ENCODE measurements at regions not wholly inside any gene's neighbourhood (a gene's known extent, or its start where the extent isn't known, plus 50 kb on each side); places are given as distances from the start of the nearest gene placed in this dataset.
"Not testable (repeated sequence)": the region's sequence is repeated elsewhere in the genome, so short reads cannot be mapped to it uniquely, and the experiment has no call there.

DNA sequence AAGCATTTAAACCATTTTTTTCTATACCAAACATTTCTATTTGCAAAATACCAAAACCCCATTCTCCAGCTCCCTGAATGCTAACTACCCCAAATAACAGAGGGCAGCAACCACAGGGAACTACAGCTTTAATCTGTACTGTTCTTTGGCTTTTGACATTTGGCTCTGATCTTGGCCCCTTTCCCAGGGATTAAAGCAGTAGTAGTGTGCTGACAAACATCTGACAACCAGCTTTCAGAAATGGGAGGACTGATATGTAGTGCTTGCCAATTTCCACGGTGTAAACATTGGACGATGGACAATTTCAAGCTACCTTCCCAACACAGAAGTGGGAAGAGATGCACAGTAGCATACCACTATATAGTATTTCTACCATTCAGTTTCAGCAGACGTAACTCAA is 88.4 kb upstream of the TEAD1 start:
- TF ChIP-seq, protein P1, sequence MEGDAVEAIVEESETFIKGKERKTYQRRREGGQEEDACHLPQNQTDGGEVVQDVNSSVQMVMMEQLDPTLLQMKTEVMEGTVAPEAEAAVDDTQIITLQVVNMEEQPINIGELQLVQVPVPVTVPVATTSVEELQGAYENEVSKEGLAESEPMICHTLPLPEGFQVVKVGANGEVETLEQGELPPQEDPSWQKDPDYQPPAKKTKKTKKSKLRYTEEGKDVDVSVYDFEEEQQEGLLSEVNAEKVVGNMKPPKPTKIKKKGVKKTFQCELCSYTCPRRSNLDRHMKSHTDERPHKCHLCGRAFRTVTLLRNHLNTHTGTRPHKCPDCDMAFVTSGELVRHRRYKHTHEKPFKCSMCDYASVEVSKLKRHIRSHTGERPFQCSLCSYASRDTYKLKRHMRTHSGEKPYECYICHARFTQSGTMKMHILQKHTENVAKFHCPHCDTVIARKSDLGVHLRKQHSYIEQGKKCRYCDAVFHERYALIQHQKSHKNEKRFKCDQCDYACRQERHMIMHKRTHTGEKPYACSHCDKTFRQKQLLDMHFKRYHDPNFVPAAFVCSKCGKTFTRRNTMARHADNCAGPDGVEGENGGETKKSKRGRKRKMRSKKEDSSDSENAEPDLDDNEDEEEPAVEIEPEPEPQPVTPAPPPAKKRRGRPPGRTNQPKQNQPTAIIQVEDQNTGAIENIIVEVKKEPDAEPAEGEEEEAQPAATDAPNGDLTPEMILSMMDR (IDR thresholded peaks at IDR 0.05; ENCODE audit: low read depth, low read length) = no peak
- in situ Hi-C loops (cut with HindIII; ENCODE audit: low sequenced_read_pairs) = no loop called here
- DNase-seq (ENCODE audit: low read depth, low spot score) = no peak
- H3K4me3 ChIP-seq (ENCODE audit: low read depth, low read length) = no peak overlapping the region

DNA sequence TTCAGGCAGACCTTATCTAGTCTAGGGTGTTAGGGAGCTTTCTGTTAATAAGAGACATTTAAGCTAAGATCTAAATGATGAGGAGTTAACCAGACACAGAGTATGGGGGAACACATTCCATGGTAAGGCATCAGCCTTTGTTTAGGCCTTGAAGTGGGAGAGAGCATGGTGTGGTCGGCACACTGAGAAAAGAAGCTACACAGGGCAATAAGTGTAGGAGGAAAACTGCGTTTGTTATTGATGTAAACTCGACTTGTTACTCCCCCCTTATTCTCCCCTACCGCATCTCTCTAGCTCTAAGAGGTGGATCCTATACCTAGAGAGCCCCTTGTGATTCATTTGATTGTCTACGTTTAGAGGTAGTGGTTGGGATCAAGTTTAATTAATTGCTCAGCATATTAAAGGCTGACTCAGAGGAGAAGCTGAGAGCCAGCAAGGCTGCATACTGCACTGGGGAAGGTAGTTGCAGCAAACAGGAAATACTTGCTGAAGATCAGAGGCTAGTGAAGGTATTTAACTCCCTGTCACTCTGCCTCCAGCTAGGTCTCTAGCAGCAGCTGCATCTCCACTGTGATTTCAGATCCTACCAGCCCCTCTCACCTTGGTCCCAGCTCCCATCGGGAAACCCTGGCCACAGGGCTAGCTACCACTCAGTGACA is 86.8 kb upstream of the TEAD1 start:
- TF ChIP-seq, protein P1 (IDR thresholded peaks at IDR 0.05; ENCODE audit: low read depth, low read length) = no peak
- DNase-seq (ENCODE audit: low read depth, low spot score) = peak; percentile 72
- no peak overlapping the region for H3K4me3 ChIP-seq (ENCODE audit: low read depth, low read length)
- in situ Hi-C loops (cut with HindIII; ENCODE audit: low sequenced_read_pairs) = no loop called here

DNA sequence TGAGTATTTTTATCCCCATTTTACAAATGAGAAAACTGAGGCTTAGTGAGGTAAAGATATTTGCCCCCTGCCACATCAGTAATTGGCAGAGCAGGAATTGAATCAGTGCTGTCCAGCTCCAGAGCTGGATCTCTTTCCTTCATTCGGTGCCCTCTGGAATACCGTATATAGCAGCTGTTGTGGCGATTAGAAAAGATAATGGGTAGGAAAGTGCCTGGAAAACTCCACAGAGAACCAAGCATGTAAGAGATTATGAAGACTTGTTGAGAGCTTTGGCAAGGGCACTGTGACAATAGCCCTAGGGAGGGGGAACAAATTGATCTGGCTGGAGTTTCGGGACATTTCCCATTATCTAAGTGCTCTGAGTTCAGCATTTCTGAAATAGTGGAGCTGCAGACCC is 82.5 kb upstream of the TEAD1 start:
- DNase-seq (ENCODE audit: low read depth, low spot score) = no peak
- H3K4me3 ChIP-seq (ENCODE audit: low read depth, low read length) = no peak overlapping the region
- in situ Hi-C loops (cut with HindIII; ENCODE audit: low sequenced_read_pairs) = no loop called here
- TF ChIP-seq, protein P1 (IDR thresholded peaks at IDR 0.05; ENCODE audit: low read depth, low read length) = no peak

DNA sequence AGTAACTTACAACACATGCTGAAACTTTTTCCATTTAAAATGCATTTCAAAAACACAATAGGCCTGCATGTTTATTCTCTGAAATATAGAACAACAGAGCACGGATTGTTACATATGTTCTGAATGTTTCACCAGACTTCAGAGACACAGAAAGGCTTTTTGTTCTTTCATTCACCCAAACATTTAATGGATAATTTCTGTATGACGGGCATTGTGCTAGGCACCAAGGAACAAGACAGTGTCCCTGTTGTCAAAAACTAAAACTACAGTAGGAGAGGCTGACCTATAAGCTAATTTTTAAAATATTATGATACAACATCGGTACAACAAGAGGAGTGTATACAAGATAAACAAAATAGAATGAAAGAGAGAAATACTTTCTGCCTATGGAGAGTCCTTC is 81.9 kb upstream of the TEAD1 start:
- in situ Hi-C loops (cut with HindIII; ENCODE audit: low sequenced_read_pairs) = no loop called here

DNA sequence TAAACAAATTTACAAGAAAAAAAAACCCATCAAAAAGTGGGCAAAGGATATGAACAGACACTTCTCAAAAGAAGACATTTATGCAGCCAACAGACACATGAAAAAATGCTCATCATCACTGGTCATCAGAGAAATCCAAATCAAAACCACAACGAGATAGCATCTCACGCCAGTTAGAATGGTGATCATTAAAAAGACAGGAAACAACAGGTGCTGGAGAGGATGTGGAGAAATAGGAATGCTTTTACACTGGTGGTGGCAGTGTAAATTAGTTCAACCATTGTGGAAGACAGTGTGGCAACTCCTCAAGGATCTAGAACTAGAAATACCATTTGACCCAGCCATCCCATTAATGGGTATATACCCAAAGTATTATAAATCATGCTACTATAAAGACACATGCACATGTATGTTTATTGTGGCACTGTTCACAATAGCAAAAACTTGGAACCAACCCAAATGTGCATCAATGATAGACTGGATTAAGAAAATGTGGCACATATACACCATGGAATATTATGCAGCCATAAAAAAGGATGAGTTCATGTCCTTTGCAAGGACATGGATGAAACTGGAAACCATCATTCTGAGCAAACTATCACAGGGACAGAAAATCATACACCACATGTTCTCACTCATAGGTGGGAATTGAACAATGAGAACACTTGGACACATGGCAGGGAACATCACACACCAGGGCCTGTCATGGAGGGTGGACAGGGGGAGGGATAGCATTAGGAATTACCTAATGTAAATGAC is 79.0 kb upstream of the TEAD1 start:
- in situ Hi-C loops (cut with HindIII; ENCODE audit: low sequenced_read_pairs); DNase-seq (ENCODE audit: low read depth, low spot score); H3K4me3 ChIP-seq (ENCODE audit: low read depth, low read length): not testable (repeated sequence)

More for the DNA sequence above, 81.9 kb upstream of the TEAD1 start:
- TF ChIP-seq, protein P1 (IDR thresholded peaks at IDR 0.05; ENCODE audit: low read depth, low read length) = no peak
- DNase-seq (ENCODE audit: low read depth, low spot score) = no peak
- no peak overlapping the region for H3K4me3 ChIP-seq (ENCODE audit: low read depth, low read length)

DNA sequence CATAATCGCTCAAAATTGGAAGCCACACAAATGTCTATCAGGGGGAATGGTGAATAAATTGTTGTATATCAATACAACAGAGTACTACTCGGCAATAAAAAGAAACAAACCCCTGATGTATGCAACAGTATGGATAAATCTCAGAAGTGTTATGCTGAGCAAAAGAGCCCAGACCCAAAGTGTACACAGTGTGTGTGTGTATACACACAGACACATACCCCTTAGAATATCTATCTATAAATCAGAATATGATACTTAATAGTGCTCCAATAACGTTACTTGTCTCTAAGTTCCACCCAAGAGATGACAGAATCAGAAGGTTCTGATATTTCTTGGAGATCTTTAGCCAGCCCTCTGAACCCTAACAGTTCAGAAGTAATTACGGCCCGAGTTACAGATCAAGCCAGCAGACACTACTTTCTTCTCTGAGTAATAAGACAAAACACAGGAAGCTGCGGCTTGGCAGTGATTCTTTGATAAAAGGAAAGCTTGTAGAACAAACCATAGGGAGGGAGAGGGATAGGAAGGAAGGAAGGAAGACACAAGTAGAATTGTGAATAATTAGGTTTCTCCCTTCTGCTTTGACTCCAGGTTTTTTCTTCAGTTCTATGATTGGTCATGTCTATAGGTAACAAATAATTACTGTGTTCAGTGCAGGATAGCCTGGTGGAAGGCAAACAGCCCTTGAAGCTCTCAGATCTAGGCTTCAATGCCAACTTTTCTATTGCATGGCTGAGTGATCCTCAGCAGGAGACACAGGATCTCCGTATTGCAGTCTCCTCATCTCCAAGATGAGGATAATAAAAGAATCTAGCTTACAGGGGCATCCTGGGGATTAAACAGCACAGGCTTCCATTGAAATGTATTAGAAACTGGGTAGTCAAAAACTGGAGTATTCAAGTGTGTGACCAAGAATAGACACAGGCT is 75.6 kb upstream of the TEAD1 start:
- in situ Hi-C loops (cut with HindIII; ENCODE audit: low sequenced_read_pairs) = no loop called here
- H3K4me3 ChIP-seq (ENCODE audit: low read depth, low read length) = no peak overlapping the region
- peak; percentile 86 for DNase-seq (ENCODE audit: low read depth, low spot score)
- TF ChIP-seq, protein P1 (IDR thresholded peaks at IDR 0.05; ENCODE audit: low read depth, low read length) = no peak

Measured in astrocyte of the spinal cord (primary cell).